NT2/D1 (cell line): ENCODE measurements at regions not wholly inside any gene's neighbourhood (a gene's known extent, or its start where the extent isn't known, plus 50 kb on each side); places are given as distances from the start of the nearest gene placed in this dataset.

Experiments used
- DNase-seq: peaks from one replicate; pipeline ENCODE4 v3.0.0-alpha.2; 2011; ENCODE audit warnings: low read depth, low spot score
- H3K27me3 ChIP-seq: 2 replicates; pipeline ENCODE4 v1.6.0; 2011; ENCODE audit warnings: mild to moderate bottlenecking; ENCODE audit not compliant: insufficient read length, insufficient read depth
- H3K36me3 ChIP-seq: 2 replicates; pipeline ENCODE4 v1.6.1; 2011; ENCODE audit warnings: mild to moderate bottlenecking, low read length, mixed read lengths; ENCODE audit not compliant: insufficient read depth, insufficient read length
- H3K4me1 ChIP-seq: 2 replicates; pipeline ENCODE4 v1.5.1; 2011; ENCODE audit not compliant: insufficient read depth, insufficient read length
- H3K4me3 ChIP-seq: 2 replicates; pipeline ENCODE4 v1.5.1; 2011; ENCODE audit warnings: low read depth; ENCODE audit not compliant: insufficient read length
- H3K9ac ChIP-seq: 2 replicates; pipeline ENCODE4 v1.6.0; 2011; ENCODE audit warnings: low read depth; ENCODE audit not compliant: insufficient read length
- H3K9me3 ChIP-seq: 2 replicates; pipeline ENCODE4 v1.5.1; 2011; ENCODE audit warnings: mild to moderate bottlenecking, low read length; ENCODE audit not compliant: insufficient read depth
- SUZ12 ChIP-seq: IDR thresholded peaks from 2 replicates; pipeline ENCODE4 v1.6.1; 2011; ENCODE audit not compliant: insufficient read length, insufficient read depth; ENCODE audit errors: extremely low read depth
- YY1 ChIP-seq: IDR thresholded peaks from 2 replicates; pipeline ENCODE4 v1.6.1; 2011; ENCODE audit not compliant: insufficient read length, insufficient read depth
- ZNF274 ChIP-seq: IDR thresholded peaks from 2 replicates; pipeline ENCODE4 v1.6.1; 2011; ENCODE audit warnings: mild to moderate bottlenecking, low read depth, low read length

GRCh38 chr2:176493909-176494308 lies 224.7 kb downstream of the MTX2 start:
- no peaks in the 10 kb centered on the region for H3K9me3 ChIP-seq
- no peak overlapping the region for H3K9ac ChIP-seq
- no peak for DNase-seq
- no peak overlapping the region for H3K4me3 ChIP-seq
- H3K4me1 ChIP-seq = no peaks in the 10 kb centered on the region
- TF ChIP-seq ZNF274 = no peak
- TF ChIP-seq SUZ12 = no peak
- no peak for TF ChIP-seq YY1
- H3K27me3 ChIP-seq = no peaks in the 10 kb centered on the region
- no peaks in the 10 kb centered on the region for H3K36me3 ChIP-seq

GRCh38 chr2:176494949-176495353 lies 225.7 kb downstream of the MTX2 start:
- no peak for DNase-seq
- Histone ChIP-seq H3K4me1 (no peaks in the 10 kb centered on the region), H3K9ac (no peak overlapping the region)

DNA sequence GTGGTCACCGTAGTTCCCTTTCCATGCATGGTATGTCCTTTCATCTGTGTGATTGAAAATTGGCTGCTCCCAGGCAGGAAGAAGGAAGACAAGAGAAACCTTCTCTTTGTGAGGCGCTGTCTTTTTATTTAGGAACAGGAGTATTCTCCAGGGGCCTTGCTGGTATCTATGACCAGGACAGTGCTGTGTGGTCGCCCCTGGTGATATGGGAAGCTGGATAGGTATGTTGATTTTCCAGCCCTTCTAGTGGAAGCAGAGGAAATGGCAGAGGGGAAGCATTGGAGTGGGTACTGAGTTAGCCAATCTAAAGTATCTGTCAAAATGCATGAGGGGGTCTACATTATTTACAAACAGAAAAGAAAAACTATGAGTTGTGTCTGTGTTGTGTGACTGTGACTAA lies 226.6 kb downstream of the MTX2 start:
- Histone ChIP-seq H3K36me3 (no peaks in the 10 kb centered on the region), H3K27me3 (no peaks in the 10 kb centered on the region), H3K4me3 (no peak overlapping the region), H3K9ac (no peak overlapping the region), H3K9me3 (no peaks in the 10 kb centered on the region), H3K4me1 (no peaks in the 10 kb centered on the region)
- TF ChIP-seq ZNF274 = no peak
- no peak for TF ChIP-seq SUZ12
- no peak for TF ChIP-seq YY1
- no peak for DNase-seq

More at GRCh38 chr2:176494949-176495353, 225.7 kb downstream of the MTX2 start:
- TF ChIP-seq ZNF274 (no peak), SUZ12 (no peak), YY1 (no peak)
- Histone ChIP-seq H3K9me3 (no peaks in the 10 kb centered on the region), H3K36me3 (no peaks in the 10 kb centered on the region), H3K4me3 (no peak overlapping the region), H3K27me3 (no peaks in the 10 kb centered on the region)

- TF ChIP-seq SUZ12 = no peak
- no peak for TF ChIP-seq ZNF274
- TF ChIP-seq YY1 = no peak
Measured at GRCh38 chr2:176496761-176497160, 227.5 kb downstream of the MTX2 start.

DNA sequence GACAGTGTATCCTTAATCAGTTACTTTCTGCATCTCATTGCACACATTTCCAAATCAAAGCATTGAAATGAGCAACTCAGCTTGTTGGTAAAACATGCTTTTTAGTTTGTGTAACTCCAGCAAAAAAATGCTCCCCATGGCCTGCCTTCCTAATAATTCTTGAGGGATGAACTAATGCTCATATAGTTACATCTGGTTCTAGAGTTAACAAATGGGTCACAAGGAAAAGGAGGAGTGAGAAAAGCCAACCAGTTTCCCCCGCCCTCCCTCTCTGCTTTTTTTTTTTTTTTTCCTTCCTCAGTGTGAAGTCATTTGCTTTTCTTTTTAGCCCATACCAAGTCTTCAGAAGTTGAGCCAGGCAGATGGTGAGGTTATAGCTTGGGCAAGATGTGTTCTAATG lies 231.7 kb downstream of the MTX2 start:
- H3K36me3 ChIP-seq = no peaks in the 10 kb centered on the region
- TF ChIP-seq ZNF274 = no peak
- TF ChIP-seq YY1 = no peak
- TF ChIP-seq SUZ12 = no peak
- no peaks in the 10 kb centered on the region for H3K9me3 ChIP-seq
- H3K4me1 ChIP-seq = no peaks in the 10 kb centered on the region
- H3K4me3 ChIP-seq = no peak overlapping the region
- no peaks in the 10 kb centered on the region for H3K27me3 ChIP-seq
- no peak for DNase-seq
- H3K9ac ChIP-seq = no peak overlapping the region

More at GRCh38 chr2:176496761-176497160, 227.5 kb downstream of the MTX2 start:
- no peak overlapping the region for H3K4me3 ChIP-seq
- H3K4me1 ChIP-seq = no peaks in the 10 kb centered on the region
- no peak for DNase-seq
- no peaks in the 10 kb centered on the region for H3K27me3 ChIP-seq
- no peaks in the 10 kb centered on the region for H3K36me3 ChIP-seq
- H3K9ac ChIP-seq = no peak overlapping the region
- no peaks in the 10 kb centered on the region for H3K9me3 ChIP-seq

- TF ChIP-seq YY1 = no peak
- no peak for TF ChIP-seq SUZ12
- TF ChIP-seq ZNF274 = no peak
- no peaks in the 10 kb centered on the region for H3K9me3 ChIP-seq
- H3K9ac ChIP-seq = no peak overlapping the region
- no peak for DNase-seq
- H3K27me3 ChIP-seq = no peaks in the 10 kb centered on the region
- no peak overlapping the region for H3K4me3 ChIP-seq
- H3K36me3 ChIP-seq = no peaks in the 10 kb centered on the region
- no peaks in the 10 kb centered on the region for H3K4me1 ChIP-seq
Measured at GRCh38 chr2:176501617-176502016, 232.4 kb downstream of the MTX2 start.

DNA sequence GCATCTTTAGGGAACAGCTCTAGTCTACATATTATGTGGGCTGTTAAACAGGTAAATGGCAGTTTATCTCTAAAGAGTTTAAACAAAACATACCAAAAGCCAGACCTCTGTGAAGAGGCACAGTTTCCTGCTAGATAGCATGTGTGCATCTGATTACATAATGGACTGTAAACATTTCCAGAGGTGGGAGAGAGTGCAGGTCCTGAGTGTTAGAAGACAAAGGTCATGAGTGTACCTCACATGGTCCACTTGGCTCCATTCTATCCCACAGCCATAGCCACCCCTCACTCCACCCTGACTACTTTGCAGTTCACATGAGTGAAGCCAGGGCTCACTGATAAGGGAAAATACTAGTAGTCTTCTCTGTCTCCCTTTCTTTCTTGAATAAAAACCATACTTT lies 233.4 kb downstream of the MTX2 start:
- H3K27me3 ChIP-seq = no peaks in the 10 kb centered on the region
- DNase-seq = no peak
- no peak overlapping the region for H3K4me3 ChIP-seq
- no peaks in the 10 kb centered on the region for H3K36me3 ChIP-seq
- no peak for TF ChIP-seq SUZ12
- no peak for TF ChIP-seq ZNF274
- no peak for TF ChIP-seq YY1
- H3K9me3 ChIP-seq = no peaks in the 10 kb centered on the region
- H3K4me1 ChIP-seq = no peaks in the 10 kb centered on the region
- no peak overlapping the region for H3K9ac ChIP-seq
